ENCODE measurements at regions not wholly inside any gene's neighbourhood (a gene's known extent, or its start where the extent isn't known, plus 50 kb on each side); places are given as distances from the start of the nearest gene placed in this dataset.
"Not testable (repeated sequence)": the region's sequence is repeated elsewhere in the genome, so short reads cannot be mapped to it uniquely, and the experiment has no call there.

DNA sequence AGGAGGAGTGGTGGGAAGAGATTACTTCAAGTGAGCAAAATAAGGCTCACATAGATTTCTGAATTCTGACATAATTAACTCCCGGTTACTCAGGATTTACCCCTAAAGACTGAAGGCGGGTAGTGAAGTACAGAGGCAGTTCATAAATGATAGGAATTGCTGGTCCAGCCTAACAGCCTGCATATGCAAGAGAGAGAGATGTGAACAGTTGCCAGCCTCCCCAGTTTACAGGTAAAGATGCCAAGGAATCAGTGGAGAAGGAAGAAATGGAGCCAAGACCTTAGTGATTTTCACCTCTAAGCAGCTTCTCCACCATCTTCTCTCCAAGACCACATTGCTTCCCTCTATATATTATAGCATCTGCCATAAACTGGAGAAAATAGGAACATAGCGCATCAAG, 91.8 kb upstream of the THUMPD2 start:
- Histone ChIP-seq H3K27me3 (ENCODE audit: low read depth, low read length) (no peaks in the 10 kb centered on the region), H3K4me2 (ENCODE audit: low read length) (no peak overlapping the region), H3K9me3 (ENCODE audit: insufficient read depth, low read length) (no peaks in the 10 kb centered on the region), H3K27ac (ENCODE audit: low read length) (no peak overlapping the region), H3K79me2 (ENCODE audit: low read length) (no peaks in the 10 kb centered on the region), H4K20me1 (ENCODE audit: insufficient read depth, low read length) (no peaks in the 10 kb centered on the region), H2AFZ (ENCODE audit: low read depth, low read length) (no peak overlapping the region), H3K36me3 (replicated peaks; ENCODE audit: low read depth, low read length) (no peaks in the 10 kb centered on the region), H3K4me1 (ENCODE audit: low read length) (no peaks in the 10 kb centered on the region), H3K9ac (ENCODE audit: low read length) (no peak overlapping the region), H3K4me3 (ENCODE audit: low read length) (no peak overlapping the region)
- TF ChIP-seq, protein P1, sequence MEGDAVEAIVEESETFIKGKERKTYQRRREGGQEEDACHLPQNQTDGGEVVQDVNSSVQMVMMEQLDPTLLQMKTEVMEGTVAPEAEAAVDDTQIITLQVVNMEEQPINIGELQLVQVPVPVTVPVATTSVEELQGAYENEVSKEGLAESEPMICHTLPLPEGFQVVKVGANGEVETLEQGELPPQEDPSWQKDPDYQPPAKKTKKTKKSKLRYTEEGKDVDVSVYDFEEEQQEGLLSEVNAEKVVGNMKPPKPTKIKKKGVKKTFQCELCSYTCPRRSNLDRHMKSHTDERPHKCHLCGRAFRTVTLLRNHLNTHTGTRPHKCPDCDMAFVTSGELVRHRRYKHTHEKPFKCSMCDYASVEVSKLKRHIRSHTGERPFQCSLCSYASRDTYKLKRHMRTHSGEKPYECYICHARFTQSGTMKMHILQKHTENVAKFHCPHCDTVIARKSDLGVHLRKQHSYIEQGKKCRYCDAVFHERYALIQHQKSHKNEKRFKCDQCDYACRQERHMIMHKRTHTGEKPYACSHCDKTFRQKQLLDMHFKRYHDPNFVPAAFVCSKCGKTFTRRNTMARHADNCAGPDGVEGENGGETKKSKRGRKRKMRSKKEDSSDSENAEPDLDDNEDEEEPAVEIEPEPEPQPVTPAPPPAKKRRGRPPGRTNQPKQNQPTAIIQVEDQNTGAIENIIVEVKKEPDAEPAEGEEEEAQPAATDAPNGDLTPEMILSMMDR (IDR thresholded peaks at IDR 0.05; ENCODE audit: low read depth, low read length) = no peak
- TF ChIP-seq EZH2phosphoT487 (IDR thresholded peaks at IDR 0.05; ENCODE audit: low read depth) = no peak

DNA sequence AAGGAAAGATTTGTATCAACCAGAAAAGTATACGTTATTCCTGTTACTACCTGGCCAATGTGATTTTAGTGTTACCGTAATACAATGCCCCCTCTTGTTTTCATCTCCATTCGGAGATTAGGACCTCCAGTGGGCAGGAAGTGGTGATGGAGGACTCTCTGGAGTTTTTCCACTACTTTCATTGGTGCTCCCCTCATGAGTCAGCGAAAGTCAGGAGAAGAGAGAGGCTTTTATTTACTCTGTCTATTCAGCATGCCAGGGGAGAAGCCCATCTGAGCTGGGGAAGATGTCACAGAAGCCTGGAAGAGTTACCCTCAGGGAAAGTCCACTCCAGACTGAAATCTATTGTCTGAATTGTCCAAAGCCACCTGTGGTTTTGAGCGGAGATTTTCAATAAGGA, 88.2 kb upstream of the THUMPD2 start:
- TF ChIP-seq EZH2phosphoT487 (IDR thresholded peaks at IDR 0.05; ENCODE audit: low read depth) = no peak
- H2AFZ ChIP-seq (ENCODE audit: low read depth, low read length) = no peak overlapping the region
- H3K4me3 ChIP-seq (ENCODE audit: low read length) = no peak overlapping the region
- H3K79me2 ChIP-seq (ENCODE audit: low read length) = no peaks in the 10 kb centered on the region
- no peak overlapping the region for H3K4me2 ChIP-seq (ENCODE audit: low read length)
- H3K27ac ChIP-seq (ENCODE audit: low read length) = no peak overlapping the region
- no peaks in the 10 kb centered on the region for H3K27me3 ChIP-seq (ENCODE audit: low read depth, low read length)
- H3K9me3 ChIP-seq (ENCODE audit: insufficient read depth, low read length) = no peaks in the 10 kb centered on the region
- H4K20me1 ChIP-seq (ENCODE audit: insufficient read depth, low read length) = no peaks in the 10 kb centered on the region
- H3K4me1 ChIP-seq (ENCODE audit: low read length) = no peaks in the 10 kb centered on the region
- no peaks in the 10 kb centered on the region for H3K36me3 ChIP-seq (replicated peaks; ENCODE audit: low read depth, low read length)
- no peak overlapping the region for H3K9ac ChIP-seq (ENCODE audit: low read length)

DNA sequence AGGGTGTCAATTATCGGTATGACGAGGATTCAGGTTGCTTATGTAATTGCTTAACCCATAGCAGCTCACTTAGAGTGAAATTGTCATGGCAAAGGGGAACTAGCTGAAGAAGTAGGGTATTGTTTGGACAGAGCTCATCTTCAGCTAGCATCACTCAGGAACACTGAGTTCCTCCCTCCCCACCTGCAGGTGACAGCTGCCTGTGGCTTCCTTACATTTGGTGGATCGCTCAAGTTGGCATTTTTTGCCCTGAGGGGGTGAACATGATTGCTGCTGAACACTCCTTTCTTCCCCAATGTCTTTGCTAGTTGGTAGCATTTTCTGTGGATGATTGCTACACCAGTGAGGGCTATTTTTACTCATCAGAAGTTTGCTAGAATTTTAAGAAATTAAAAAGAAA, 86.7 kb upstream of the THUMPD2 start:
- no peaks in the 10 kb centered on the region for H3K36me3 ChIP-seq (replicated peaks; ENCODE audit: low read depth, low read length)
- no peak overlapping the region for H3K4me3 ChIP-seq (ENCODE audit: low read length)
- H3K27ac ChIP-seq (ENCODE audit: low read length) = no peak overlapping the region
- no peak overlapping the region for H3K9ac ChIP-seq (ENCODE audit: low read length)
- TF ChIP-seq, protein P1 (IDR thresholded peaks at IDR 0.05; ENCODE audit: low read depth, low read length) = no peak
- no peak for TF ChIP-seq EZH2phosphoT487 (IDR thresholded peaks at IDR 0.05; ENCODE audit: low read depth)
- no peak overlapping the region for H2AFZ ChIP-seq (ENCODE audit: low read depth, low read length)
- no peaks in the 10 kb centered on the region for H3K4me1 ChIP-seq (ENCODE audit: low read length)
- H4K20me1 ChIP-seq (ENCODE audit: insufficient read depth, low read length) = no peaks in the 10 kb centered on the region
- H3K4me2 ChIP-seq (ENCODE audit: low read length) = no peak overlapping the region
- no peaks in the 10 kb centered on the region for H3K79me2 ChIP-seq (ENCODE audit: low read length)
- no peaks in the 10 kb centered on the region for H3K9me3 ChIP-seq (ENCODE audit: insufficient read depth, low read length)
- H3K27me3 ChIP-seq (ENCODE audit: low read depth, low read length) = no peaks in the 10 kb centered on the region

DNA sequence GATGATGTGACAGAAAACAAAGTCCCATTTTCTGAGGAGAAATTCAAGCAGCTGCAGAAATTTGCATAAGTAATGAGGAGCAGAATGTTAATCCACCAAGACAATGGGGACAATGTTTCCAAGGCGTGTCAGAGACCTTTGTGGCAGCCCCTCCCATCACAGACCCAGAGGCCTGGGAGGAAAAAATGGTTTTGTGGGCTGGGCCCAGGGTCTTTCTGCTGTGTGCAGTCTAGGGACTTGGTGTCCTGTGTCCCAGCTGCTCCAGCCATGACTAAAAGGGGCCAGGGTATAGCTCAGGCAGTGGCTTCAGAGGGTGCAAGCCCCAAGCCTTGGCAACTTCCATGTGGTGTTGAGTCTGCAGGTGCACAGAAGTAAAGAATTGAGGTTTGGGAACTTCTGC, 84.6 kb upstream of the THUMPD2 start:
- H3K27me3 ChIP-seq (ENCODE audit: low read depth, low read length); H3K4me1 ChIP-seq (ENCODE audit: low read length); H4K20me1 ChIP-seq (ENCODE audit: insufficient read depth, low read length); H3K36me3 ChIP-seq (replicated peaks; ENCODE audit: low read depth, low read length); H3K4me3 ChIP-seq (ENCODE audit: low read length); H3K79me2 ChIP-seq (ENCODE audit: low read length); H3K9me3 ChIP-seq (ENCODE audit: insufficient read depth, low read length); H3K9ac ChIP-seq (ENCODE audit: low read length); H2AFZ ChIP-seq (ENCODE audit: low read depth, low read length); H3K4me2 ChIP-seq (ENCODE audit: low read length); H3K27ac ChIP-seq (ENCODE audit: low read length): not testable (repeated sequence)

DNA sequence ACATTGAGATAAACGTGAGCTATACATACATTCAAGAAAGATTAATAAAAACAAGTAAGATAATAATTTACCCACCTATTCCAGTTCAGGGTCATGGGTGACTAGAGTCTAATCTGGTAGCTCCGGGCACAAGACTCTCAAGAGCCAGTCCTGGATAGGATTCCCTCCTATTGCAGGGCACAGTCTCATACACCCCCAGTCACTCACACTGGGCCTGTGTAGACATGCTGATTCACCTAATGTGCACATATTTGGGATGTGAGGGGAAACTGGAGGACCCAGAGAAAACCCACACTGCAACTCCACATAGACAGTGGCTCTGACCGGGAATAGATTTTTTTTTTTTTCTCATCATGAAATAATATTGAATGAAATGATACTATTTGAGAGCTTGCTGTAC, 81.5 kb upstream of the THUMPD2 start:
- 0 out of 2 replicates have a peak, but pooled peaks cover 1% of the 10 kb centered on the region for H3K27me3 ChIP-seq (ENCODE audit: low read depth, low read length)
- H3K4me1 ChIP-seq (ENCODE audit: low read length) = no peaks in the 10 kb centered on the region
- H2AFZ ChIP-seq (ENCODE audit: low read depth, low read length) = no peak overlapping the region
- no peak overlapping the region for H3K9ac ChIP-seq (ENCODE audit: low read length)
- H4K20me1 ChIP-seq (ENCODE audit: insufficient read depth, low read length) = no peaks in the 10 kb centered on the region
- H3K4me3 ChIP-seq (ENCODE audit: low read length) = no peak overlapping the region
- no peak overlapping the region for H3K4me2 ChIP-seq (ENCODE audit: low read length)
- no peaks in the 10 kb centered on the region for H3K36me3 ChIP-seq (replicated peaks; ENCODE audit: low read depth, low read length)
- no peak overlapping the region for H3K27ac ChIP-seq (ENCODE audit: low read length)
- H3K79me2 ChIP-seq (ENCODE audit: low read length) = no peaks in the 10 kb centered on the region
- TF ChIP-seq EZH2phosphoT487 (IDR thresholded peaks at IDR 0.05; ENCODE audit: low read depth) = no peak
- TF ChIP-seq, protein P1 (IDR thresholded peaks at IDR 0.05; ENCODE audit: low read depth, low read length) = no peak
- H3K9me3 ChIP-seq (ENCODE audit: insufficient read depth, low read length) = no peaks in the 10 kb centered on the region

Measured in OCI-LY3 (cell line).